A673 (cell line): ENCODE measurements at regions not wholly inside any gene's neighbourhood (a gene's known extent, or its start where the extent isn't known, plus 50 kb on each side); places are given as distances from the start of the nearest gene placed in this dataset.

Experiments used
- BruUV-seq: library from RNA; stranded (reverse); fragments of 400-500 nt; replicated peaks from 2 replicates; lab custom pipeline; 2021; lab: Mats Ljungman, UMichigan
- CTCF ChIA-PET: fragments of 300-600 bp; sonication (Branson Sonifier 250); formaldehyde crosslinking; loops from one replicate; lab custom pipeline; 2022; ENCODE audit warnings: antibody characterized with exemption; lab: Charles Lee
- POLR2A ChIA-PET: fragments of 300-600 bp; sonication (Branson Sonifier 250); formaldehyde crosslinking; loops from one replicate; lab custom pipeline; 2022; ENCODE audit warnings: antibody characterized with exemption; ENCODE audit not compliant: low non-redundant PET; lab: Charles Lee
- DNase-seq: peaks from one replicate; pipeline ENCODE4 v3.0.0-alpha.2; 2015; ENCODE audit warnings: low spot score
- H3K27ac ChIP-seq: fragments of 200-600 bp; sonication (generic); 2 replicates; pipeline ENCODE4 v1.5.1; 2016; ENCODE audit warnings: mixed run types, low read depth, mild to moderate bottlenecking, mixed read lengths, antibody characterized with exemption, low read length; ENCODE audit not compliant: poor library complexity, severe bottlenecking
- H3K27me3 ChIP-seq: fragments of 200-600 bp; sonication (generic); replicated peaks from 2 replicates; pipeline ENCODE4 v1.6.1; 2017; ENCODE audit warnings: mixed run types, low read depth, mild to moderate bottlenecking, mixed read lengths, antibody characterized with exemption, low read length; ENCODE audit not compliant: insufficient read depth, poor library complexity
- H3K36me3 ChIP-seq: fragments of 200-600 bp; sonication (generic); 2 replicates; pipeline ENCODE4 v1.6.1; 2016; ENCODE audit warnings: mixed run types, mild to moderate bottlenecking, mixed read lengths, antibody characterized with exemption, low read length; ENCODE audit not compliant: insufficient read depth, poor library complexity, severe bottlenecking
- H3K4me1 ChIP-seq: fragments of 200-600 bp; sonication (generic); 2 replicates; pipeline ENCODE4 v1.6.1; 2017; ENCODE audit warnings: mixed run types, mild to moderate bottlenecking, mixed read lengths, antibody characterized with exemption, low read length; ENCODE audit not compliant: insufficient read depth, poor library complexity, severe bottlenecking
- H3K4me3 ChIP-seq: fragments of 200-600 bp; sonication (generic); 2 replicates; pipeline ENCODE4 v1.5.1; 2016; ENCODE audit warnings: low read depth, mixed run types, mild to moderate bottlenecking, mixed read lengths, low read length; ENCODE audit not compliant: poor library complexity, severe bottlenecking
- H3K9me3 ChIP-seq: fragments of 200-600 bp; sonication (generic); 2 replicates; pipeline ENCODE4 v1.6.1; 2016; ENCODE audit warnings: mixed run types, low read depth, mild to moderate bottlenecking, mixed read lengths, antibody characterized with exemption, low read length; ENCODE audit not compliant: poor library complexity, severe bottlenecking
- EZH2 ChIP-seq: fragments of 200-600 bp; sonication (generic); IDR thresholded peaks from 2 replicates; pipeline ENCODE4 v1.6.1; 2017; ENCODE audit warnings: borderline replicate concordance, low read depth, mild to moderate bottlenecking, mixed read lengths, antibody characterized with exemption, low read length; ENCODE audit not compliant: poor library complexity, severe bottlenecking
- intact Hi-C: fragments of 100-400 bp; cut with micrococcal nuclease; formaldehyde crosslinking; loops from one replicate; pipeline ENCODE4 v1.10.0; 2022; ENCODE audit not compliant: unreplicated experiment
- TF ChIP-seq, protein P1 (sequence below): fragments of 300-800, 200-600 bp; sonication (generic); conservative IDR thresholded peaks from 2 replicates; pipeline ENCODE4 v1.5.1; 2017; ENCODE audit warnings: low read depth, mild to moderate bottlenecking, antibody characterized with exemption, low read length, moderate library complexity, mixed read lengths

DNA sequence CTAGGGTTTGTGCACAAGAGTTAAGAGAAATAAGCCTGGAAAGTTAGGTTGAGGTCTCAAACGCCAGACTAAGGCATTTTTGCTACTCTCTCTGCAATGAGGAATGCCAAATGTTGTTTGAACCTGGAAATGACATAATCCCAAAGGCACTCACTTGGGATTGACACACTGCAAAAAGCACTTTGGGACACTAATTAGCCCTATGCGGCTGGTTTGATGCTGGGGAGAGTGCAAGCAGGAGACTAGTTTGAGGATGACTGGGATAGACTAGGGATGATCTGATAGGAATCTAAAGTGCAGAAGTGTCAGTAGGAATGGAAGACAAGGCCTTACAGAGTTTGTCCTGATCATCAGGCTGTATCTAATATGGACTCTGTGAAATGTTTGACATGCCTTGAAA, 469.0 kb downstream of the SLC4A3 start:
- Histone ChIP-seq H3K9me3 (no peaks in the 10 kb centered on the region), H3K4me1 (peaks cover under 1% of the 10 kb centered on the region), H3K36me3 (no peaks in the 10 kb centered on the region), H3K4me3 (no peak overlapping the region), H3K27me3 (no peaks in the 10 kb centered on the region), H3K27ac (no peak overlapping the region)
- peak; percentile 14 for DNase-seq
- ChIA-PET CTCF (no interaction called here), POLR2A (no interaction called here)
- intact Hi-C loops: no loop called here
- TF ChIP-seq, protein P1, sequence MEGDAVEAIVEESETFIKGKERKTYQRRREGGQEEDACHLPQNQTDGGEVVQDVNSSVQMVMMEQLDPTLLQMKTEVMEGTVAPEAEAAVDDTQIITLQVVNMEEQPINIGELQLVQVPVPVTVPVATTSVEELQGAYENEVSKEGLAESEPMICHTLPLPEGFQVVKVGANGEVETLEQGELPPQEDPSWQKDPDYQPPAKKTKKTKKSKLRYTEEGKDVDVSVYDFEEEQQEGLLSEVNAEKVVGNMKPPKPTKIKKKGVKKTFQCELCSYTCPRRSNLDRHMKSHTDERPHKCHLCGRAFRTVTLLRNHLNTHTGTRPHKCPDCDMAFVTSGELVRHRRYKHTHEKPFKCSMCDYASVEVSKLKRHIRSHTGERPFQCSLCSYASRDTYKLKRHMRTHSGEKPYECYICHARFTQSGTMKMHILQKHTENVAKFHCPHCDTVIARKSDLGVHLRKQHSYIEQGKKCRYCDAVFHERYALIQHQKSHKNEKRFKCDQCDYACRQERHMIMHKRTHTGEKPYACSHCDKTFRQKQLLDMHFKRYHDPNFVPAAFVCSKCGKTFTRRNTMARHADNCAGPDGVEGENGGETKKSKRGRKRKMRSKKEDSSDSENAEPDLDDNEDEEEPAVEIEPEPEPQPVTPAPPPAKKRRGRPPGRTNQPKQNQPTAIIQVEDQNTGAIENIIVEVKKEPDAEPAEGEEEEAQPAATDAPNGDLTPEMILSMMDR: no peak
- no peak for TF ChIP-seq EZH2
- no TSS peak for BruUV-seq

DNA sequence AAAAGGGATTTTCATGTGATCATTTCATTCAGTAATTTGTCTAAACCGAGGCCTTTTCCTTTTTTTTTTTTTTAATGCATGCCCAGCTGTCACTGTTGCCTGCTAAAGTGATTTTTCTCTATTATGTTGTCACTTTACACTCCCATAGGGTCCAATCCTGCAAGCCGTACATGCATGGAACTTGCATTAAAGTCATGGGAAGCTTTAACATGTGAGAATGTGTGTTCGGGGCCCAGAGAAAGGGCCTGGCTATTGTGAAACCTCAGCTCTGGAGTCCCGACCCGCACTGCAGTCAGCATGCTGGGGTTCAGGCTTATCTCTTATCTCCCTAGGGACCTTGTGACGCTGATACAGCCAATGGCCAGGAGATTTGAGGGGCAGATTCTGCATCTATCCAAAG, 474.6 kb downstream of the SLC4A3 start:
- Histone ChIP-seq H3K27ac (no peak overlapping the region), H3K4me3 (no peak overlapping the region), H3K27me3 (no peaks in the 10 kb centered on the region), H3K4me1 (peaks cover 19% of the 10 kb centered on the region), H3K36me3 (no peaks in the 10 kb centered on the region), H3K9me3 (no peaks in the 10 kb centered on the region)
- no TSS peak for BruUV-seq
- POLR2A ChIA-PET: no interaction called here
- intact Hi-C loops: loop anchor here (10.0 kb wide), 2 partner anchors 367 to 583 kb away; no protein-coding TSS in a partner anchor
- no peak for TF ChIP-seq EZH2
- TF ChIP-seq, protein P1: no peak
- CTCF ChIA-PET: interaction anchor here (0.6 kb wide), 1 partner anchor 153 kb away, joined by 5 read pairs; no protein-coding TSS in a partner anchor
- peak; percentile 19 for DNase-seq

DNA sequence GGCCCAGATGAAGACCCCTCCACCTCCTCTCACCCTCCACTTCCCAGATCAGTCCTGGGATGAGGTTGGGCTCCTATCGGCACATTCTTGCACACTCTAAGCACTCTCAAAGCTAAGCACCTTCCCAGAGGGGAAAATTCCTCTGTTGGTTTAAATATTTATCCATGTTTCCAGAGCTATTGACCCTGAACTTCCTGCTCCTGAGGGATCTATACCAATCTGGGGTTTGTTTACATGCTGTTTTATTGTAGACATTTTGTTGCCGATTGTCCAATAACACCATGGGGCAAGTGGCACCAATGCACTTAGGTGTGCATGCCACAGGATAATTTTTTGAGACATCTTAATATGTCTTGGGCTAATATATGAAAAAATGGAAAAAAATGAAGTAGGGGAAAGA, 476.2 kb downstream of the SLC4A3 start:
- intact Hi-C loops: loop anchor here (10.0 kb wide), 2 partner anchors 369 to 581 kb away; no protein-coding TSS in a partner anchor
- Histone ChIP-seq H3K9me3 (no peaks in the 10 kb centered on the region), H3K27ac (no peak overlapping the region), H3K36me3 (no peaks in the 10 kb centered on the region), H3K4me3 (no peak overlapping the region), H3K4me1 (peaks cover 19% of the 10 kb centered on the region), H3K27me3 (no peaks in the 10 kb centered on the region)
- CTCF ChIA-PET: no interaction called here
- TF ChIP-seq EZH2: no peak
- TF ChIP-seq, protein P1: no peak
- no TSS peak for BruUV-seq
- POLR2A ChIA-PET: no interaction called here
- DNase-seq: no peak
